ENCODE measurements at regions not wholly inside any gene's neighbourhood (a gene's known extent, or its start where the extent isn't known, plus 50 kb on each side); places are given as distances from the start of the nearest gene placed in this dataset.

GRCh38 chr5:136677217-136677616, 311.9 kb upstream of the TRPC7 start:
- H3K27ac ChIP-seq: no peak overlapping the region
- DNase-seq: no peak
- 82 to 89% methylated on average over 3 of the region's 3 CpGs for WGBS, 2 donors
- H3K4me1 ChIP-seq: no peaks in the 10 kb centered on the region
- no peak for TF ChIP-seq POLR2A (IDR thresholded peaks at IDR 0.05)
- TF ChIP-seq CTCF (IDR thresholded peaks at IDR 0.05): no peak
- H3K4me3 ChIP-seq: no peak overlapping the region
- H3K36me3 ChIP-seq: no peaks in the 10 kb centered on the region
- no peaks in the 10 kb centered on the region for H3K27me3 ChIP-seq
- no peaks in the 10 kb centered on the region for H3K9me3 ChIP-seq
- intact Hi-C loops (cut with DNase I): no loop called here

- no peak for TF ChIP-seq POLR2A (IDR thresholded peaks at IDR 0.05)
- TF ChIP-seq CTCF (IDR thresholded peaks at IDR 0.05): no peak
- Histone ChIP-seq H3K4me1 (no peaks in the 10 kb centered on the region), H3K9me3 (no peaks in the 10 kb centered on the region), H3K4me3 (no peak overlapping the region), H3K27me3 (no peaks in the 10 kb centered on the region), H3K36me3 (no peaks in the 10 kb centered on the region), H3K27ac (no peak overlapping the region)
- WGBS, 2 donors: 40 to 60% methylated on average over 1 of the region's 3 CpGs
- DNase-seq: no peak
- intact Hi-C loops (cut with DNase I): no loop called here
Measured at GRCh38 chr5:136676685-136677084, 311.3 kb upstream of the TRPC7 start.

GRCh38 chr5:136675769-136676168, 310.4 kb upstream of the TRPC7 start:
- DNase-seq: no peak
- H3K4me1 ChIP-seq: no peaks in the 10 kb centered on the region
- intact Hi-C loops (cut with DNase I): no loop called here

GRCh38 chr5:136674178-136674577, 308.8 kb upstream of the TRPC7 start:
- no peaks in the 10 kb centered on the region for H3K4me1 ChIP-seq
- DNase-seq: no peak
- H3K4me3 ChIP-seq: no peak overlapping the region
- no peaks in the 10 kb centered on the region for H3K27me3 ChIP-seq
- H3K9me3 ChIP-seq: no peaks in the 10 kb centered on the region
- no peak for TF ChIP-seq CTCF (IDR thresholded peaks at IDR 0.05)
- TF ChIP-seq POLR2A (IDR thresholded peaks at IDR 0.05): no peak
- H3K36me3 ChIP-seq: no peaks in the 10 kb centered on the region
- intact Hi-C loops (cut with DNase I): no loop called here
- H3K27ac ChIP-seq: no peak overlapping the region
- 69 to 70% methylated on average over 4 of the region's 4 CpGs for WGBS, 2 donors

More at GRCh38 chr5:136675769-136676168, 310.4 kb upstream of the TRPC7 start:
- Histone ChIP-seq H3K9me3 (no peaks in the 10 kb centered on the region), H3K27ac (no peak overlapping the region), H3K27me3 (no peaks in the 10 kb centered on the region), H3K4me3 (no peak overlapping the region), H3K36me3 (no peaks in the 10 kb centered on the region)
- no peak for TF ChIP-seq CTCF (IDR thresholded peaks at IDR 0.05)
- no peak for TF ChIP-seq POLR2A (IDR thresholded peaks at IDR 0.05)

- Histone ChIP-seq H3K4me1 (no peaks in the 10 kb centered on the region), H3K4me3 (no peak overlapping the region), H3K27me3 (no peaks in the 10 kb centered on the region), H3K9me3 (no peaks in the 10 kb centered on the region), H3K36me3 (no peaks in the 10 kb centered on the region), H3K27ac (no peak overlapping the region)
- 79% methylated on average over 2 of the region's 2 CpGs; no CpG with 5 or more reads in 1 of the 2 donors for WGBS, 2 donors
- intact Hi-C loops (cut with DNase I): no loop called here
- DNase-seq: no peak
- TF ChIP-seq CTCF (IDR thresholded peaks at IDR 0.05) (no peak), POLR2A (IDR thresholded peaks at IDR 0.05) (no peak)
Measured at GRCh38 chr5:136667789-136668188, 302.4 kb upstream of the TRPC7 start.
